Testis (tissue), 2 donors: ENCODE measurements at regions not wholly inside any gene's neighbourhood (a gene's known extent, or its start where the extent isn't known, plus 50 kb on each side); places are given as distances from the start of the nearest gene placed in this dataset.

ENCODE experiments used
- CTCF ChIP-seq, 3 experiments: fragments of 450-650 bp in 2 of 3; fragments of 200-600 bp in 1 of 3; sonication (generic) in 1 of 3; IDR thresholded peaks; one replicate each; pipeline ENCODE4 v1.5.1; 2016 to 2019; ENCODE audit warnings: antibody characterized with exemption in 3 of 3, mild to moderate bottlenecking in 2 of 3, moderate library complexity in 1 of 3
- POLR2A ChIP-seq: fragments of 450-650 bp; IDR thresholded peaks from one replicate; pipeline ENCODE4 v1.6.1; 2017; ENCODE audit warnings: antibody characterized with exemption, mild to moderate bottlenecking, moderate library complexity

- no peak for TF ChIP-seq CTCF (IDR thresholded peaks at IDR 0.05)
- no peak for TF ChIP-seq POLR2A
Observed at GRCh38 chr3:99357131-99357530, 281.3 kb upstream of the COL8A1 start.
